Activated CD8-positive, alpha-beta T cell treated with anti-CD3 and anti-CD28 coated beads for 36 hours (primary cell): ENCODE measurements at regions not wholly inside any gene's neighbourhood (a gene's known extent, or its start where the extent isn't known, plus 50 kb on each side); places are given as distances from the start of the nearest gene placed in this dataset.

Experiments used
- ATAC-seq: fragments of 200-7000 bp; cut with Tn5 transposase; one replicate; pipeline ENCODE4 v1.10.0; 2021; ENCODE audit warnings: mild to moderate bottlenecking, moderate library complexity
- CTCF ChIA-PET: fragments of 350-600 bp; sonication (Branson Sonifier 250); formaldehyde crosslinking; loops from one replicate; lab custom pipeline; 2021; ENCODE audit warnings: antibody characterized with exemption; lab: Charles Lee
- POLR2A ChIA-PET: fragments of 350-600 bp; sonication (Branson Sonifier 250); formaldehyde crosslinking; loops from one replicate; lab custom pipeline; 2021; ENCODE audit warnings: antibody characterized with exemption; lab: Charles Lee
- DNase-seq: peaks from one replicate; pipeline ENCODE4 v3.0.0-alpha.2; 2020
- H3K27ac Mint-ChIP-seq: one replicate; pipeline ENCODE4 v1.8.0; 2021; ENCODE audit warnings: mild to moderate bottlenecking, mixed read lengths
- H3K27me3 Mint-ChIP-seq: one replicate; pipeline ENCODE4 v1.8.0; 2021; ENCODE audit warnings: mixed read lengths
- H3K36me3 Mint-ChIP-seq: one replicate; pipeline ENCODE4 v1.8.0; 2021; ENCODE audit warnings: low read depth, mixed read lengths
- H3K4me1 Mint-ChIP-seq: one replicate; pipeline ENCODE4 v1.8.0; 2021; ENCODE audit warnings: low read depth, mixed read lengths
- H3K4me3 Mint-ChIP-seq: one replicate; pipeline ENCODE4 v1.8.0; 2021; ENCODE audit warnings: mild to moderate bottlenecking, moderate library complexity, mixed read lengths
- H3K9me3 Mint-ChIP-seq: one replicate; pipeline ENCODE4 v1.8.0; 2021; ENCODE audit warnings: mixed read lengths
- intact Hi-C: fragments of 100-400 bp; cut with micrococcal nuclease; formaldehyde crosslinking; loops from one replicate; pipeline ENCODE4 v1.10.0; 2022
- TF ChIP-seq, protein P1 (sequence below): fragments of 200-600 bp; IDR thresholded peaks from one replicate; pipeline ENCODE4 v1.8.0; 2022; ENCODE audit warnings: antibody characterized with exemption, mild to moderate bottlenecking

DNA sequence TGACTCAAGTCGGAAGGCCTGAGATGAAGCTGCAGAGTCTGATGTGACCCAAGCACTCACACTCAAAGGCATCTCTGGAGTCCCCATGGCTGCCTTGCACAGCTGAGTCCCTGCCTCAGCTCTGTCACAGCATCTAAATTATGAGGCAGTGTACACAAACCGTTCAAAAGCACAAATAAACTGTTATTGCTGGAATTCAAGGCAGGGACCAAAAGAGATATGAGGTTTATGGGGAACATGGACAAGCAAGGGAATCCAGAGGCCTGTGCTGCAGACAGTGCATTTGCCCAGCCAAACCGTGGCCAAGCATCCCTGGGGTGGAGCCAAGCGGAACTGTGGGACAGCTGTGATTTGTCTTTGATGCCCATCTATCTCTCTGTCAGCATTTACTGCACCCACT lies 91.3 kb downstream of the RPS29 start:
- intact Hi-C loops = no loop called here

GRCh38 chr14:49493557-49493956 lies 92.6 kb downstream of the RPS29 start:
- Mint-ChIP-seq H3K36me3 (no peaks in the 10 kb centered on the region), H3K4me3 (no peak overlapping the region), H3K9me3 (no peaks in the 10 kb centered on the region), H3K4me1 (no peaks in the 10 kb centered on the region), H3K27me3 (no peaks in the 10 kb centered on the region), H3K27ac (no peak overlapping the region)
- ATAC-seq (no peak), DNase-seq (no peak)
- POLR2A ChIA-PET = no interaction called here
- CTCF ChIA-PET = interaction anchor here (12.1 kb wide), 1 partner anchor 31 kb away, joined by 164 read pairs; no protein-coding TSS in a partner anchor
- TF ChIP-seq, protein P1, sequence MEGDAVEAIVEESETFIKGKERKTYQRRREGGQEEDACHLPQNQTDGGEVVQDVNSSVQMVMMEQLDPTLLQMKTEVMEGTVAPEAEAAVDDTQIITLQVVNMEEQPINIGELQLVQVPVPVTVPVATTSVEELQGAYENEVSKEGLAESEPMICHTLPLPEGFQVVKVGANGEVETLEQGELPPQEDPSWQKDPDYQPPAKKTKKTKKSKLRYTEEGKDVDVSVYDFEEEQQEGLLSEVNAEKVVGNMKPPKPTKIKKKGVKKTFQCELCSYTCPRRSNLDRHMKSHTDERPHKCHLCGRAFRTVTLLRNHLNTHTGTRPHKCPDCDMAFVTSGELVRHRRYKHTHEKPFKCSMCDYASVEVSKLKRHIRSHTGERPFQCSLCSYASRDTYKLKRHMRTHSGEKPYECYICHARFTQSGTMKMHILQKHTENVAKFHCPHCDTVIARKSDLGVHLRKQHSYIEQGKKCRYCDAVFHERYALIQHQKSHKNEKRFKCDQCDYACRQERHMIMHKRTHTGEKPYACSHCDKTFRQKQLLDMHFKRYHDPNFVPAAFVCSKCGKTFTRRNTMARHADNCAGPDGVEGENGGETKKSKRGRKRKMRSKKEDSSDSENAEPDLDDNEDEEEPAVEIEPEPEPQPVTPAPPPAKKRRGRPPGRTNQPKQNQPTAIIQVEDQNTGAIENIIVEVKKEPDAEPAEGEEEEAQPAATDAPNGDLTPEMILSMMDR = no peak
- intact Hi-C loops = no loop called here

More for the DNA sequence above, 91.3 kb downstream of the RPS29 start:
- Mint-ChIP-seq H3K4me3 (no peak overlapping the region), H3K27ac (no peak overlapping the region), H3K4me1 (no peaks in the 10 kb centered on the region), H3K27me3 (peaks cover 2% of the 10 kb centered on the region), H3K9me3 (no peaks in the 10 kb centered on the region), H3K36me3 (no peaks in the 10 kb centered on the region)
- ATAC-seq (no peak), DNase-seq (no peak)
- ChIA-PET CTCF (interaction anchor here (0.9 to 12.1 kb wide), 2 partner anchors 32 to 93 kb away, joined by 3 to 164 read pairs; no protein-coding TSS in a partner anchor), POLR2A (no interaction called here)
- TF ChIP-seq, protein P1 = no peak

GRCh38 chr14:49492151-49492550 lies 94.0 kb downstream of the RPS29 start:
- Mint-ChIP-seq H3K4me3 (no peak overlapping the region), H3K36me3 (no peaks in the 10 kb centered on the region), H3K27me3 (no peaks in the 10 kb centered on the region), H3K27ac (no peak overlapping the region), H3K9me3 (no peaks in the 10 kb centered on the region), H3K4me1 (no peaks in the 10 kb centered on the region)
- ATAC-seq (no peak), DNase-seq (no peak)
- TF ChIP-seq, protein P1 = no peak
- intact Hi-C loops = no loop called here
- CTCF ChIA-PET = interaction anchor here (1.1 kb wide), 1 partner anchor 10 kb away, joined by 4 read pairs; no protein-coding TSS in a partner anchor
- POLR2A ChIA-PET = no interaction called here

DNA sequence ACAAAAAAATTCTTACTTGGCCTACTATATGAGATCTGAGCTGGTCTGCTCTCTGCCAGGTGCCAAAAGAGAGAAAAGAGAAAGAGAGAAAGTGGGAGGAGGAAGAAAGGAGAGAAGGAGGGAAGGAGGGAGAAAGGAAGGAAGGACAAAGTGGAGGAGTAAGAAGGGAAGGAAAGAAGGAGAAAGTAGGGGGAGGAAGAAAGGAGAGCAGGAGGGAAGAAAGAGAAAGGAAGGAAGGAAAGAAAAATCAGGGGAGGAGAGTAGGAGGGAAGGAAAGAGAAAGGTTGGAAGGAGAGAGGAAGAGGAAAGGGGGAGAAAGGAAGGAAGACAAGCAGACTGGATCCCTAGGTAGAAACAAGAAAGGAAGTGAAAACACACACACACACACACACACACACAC lies 96.8 kb downstream of the RPS29 start:
- no peak for DNase-seq
- ATAC-seq = no peak
- ChIA-PET POLR2A (no interaction called here), CTCF (interaction anchor here (1.0 to 2.7 kb wide), 2 partner anchors 8 to 98 kb away, joined by 3 to 20 read pairs; no protein-coding TSS in a partner anchor)
- no peaks in the 10 kb centered on the region for H3K27me3 Mint-ChIP-seq
- intact Hi-C loops = no loop called here
- no peaks in the 10 kb centered on the region for H3K36me3 Mint-ChIP-seq
- H3K4me3 Mint-ChIP-seq = no peak overlapping the region
- TF ChIP-seq, protein P1 = no peak
- H3K4me1 Mint-ChIP-seq = no peaks in the 10 kb centered on the region
- no peaks in the 10 kb centered on the region for H3K9me3 Mint-ChIP-seq
- H3K27ac Mint-ChIP-seq = no peak overlapping the region

DNA sequence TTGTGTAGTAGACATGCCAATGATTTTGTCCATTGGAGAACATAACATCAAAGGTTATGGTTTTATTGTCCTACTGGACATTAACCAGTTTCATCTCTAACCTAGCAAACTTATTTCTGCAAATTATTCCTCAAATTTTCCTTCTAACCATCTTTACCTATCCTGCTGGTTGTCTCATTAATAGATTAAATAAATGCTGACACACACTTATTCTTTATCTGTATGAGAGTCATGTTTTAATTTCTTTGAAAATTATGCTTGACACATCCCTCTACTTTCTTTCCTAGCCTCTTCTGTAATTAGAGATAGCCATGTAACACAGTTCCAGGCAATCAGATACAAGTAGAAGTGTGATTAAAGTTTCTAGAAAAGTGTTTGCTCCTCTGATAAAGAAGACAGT lies 98.9 kb downstream of the RPS29 start:
- ChIA-PET POLR2A (no interaction called here), CTCF (interaction anchor here (1.4 to 2.7 kb wide), 2 partner anchors 10 to 25 kb away, joined by 5 to 20 read pairs; no protein-coding TSS in a partner anchor)
- Mint-ChIP-seq H3K27me3 (no peaks in the 10 kb centered on the region), H3K9me3 (no peaks in the 10 kb centered on the region), H3K36me3 (no peaks in the 10 kb centered on the region), H3K4me1 (peaks cover 5% of the 10 kb centered on the region), H3K4me3 (no peak overlapping the region), H3K27ac (no peak overlapping the region)
- intact Hi-C loops = no loop called here
- TF ChIP-seq, protein P1 = no peak
- ATAC-seq (no peak), DNase-seq (no peak)
